IPS-NIHi11 (cell line): ENCODE measurements at regions not wholly inside any gene's neighbourhood (a gene's known extent, or its start where the extent isn't known, plus 50 kb on each side); places are given as distances from the start of the nearest gene placed in this dataset.

Experiments
- DNase-seq: peaks from one replicate; pipeline ENCODE4 v3.0.0; 2012; ENCODE audit warnings: mixed read lengths, low spot score

- no peak for DNase-seq
These were observed 174.5 kb upstream of the RUNX1 start for GRCh38 chr21:35223480-35224156.

- no peak for DNase-seq
These were observed 173.4 kb upstream of the RUNX1 start for GRCh38 chr21:35222541-35222941.

GRCh38 chr21:35222021-35222420 lies 172.9 kb upstream of the RUNX1 start:
- DNase-seq: no peak

GRCh38 chr21:35220301-35220700 lies 171.2 kb upstream of the RUNX1 start:
- no peak for DNase-seq

GRCh38 chr21:35219719-35220118 lies 170.6 kb upstream of the RUNX1 start:
- DNase-seq: no peak

- no peak for DNase-seq
These were observed 170.2 kb upstream of the RUNX1 start for GRCh38 chr21:35219291-35219690.

DNA sequence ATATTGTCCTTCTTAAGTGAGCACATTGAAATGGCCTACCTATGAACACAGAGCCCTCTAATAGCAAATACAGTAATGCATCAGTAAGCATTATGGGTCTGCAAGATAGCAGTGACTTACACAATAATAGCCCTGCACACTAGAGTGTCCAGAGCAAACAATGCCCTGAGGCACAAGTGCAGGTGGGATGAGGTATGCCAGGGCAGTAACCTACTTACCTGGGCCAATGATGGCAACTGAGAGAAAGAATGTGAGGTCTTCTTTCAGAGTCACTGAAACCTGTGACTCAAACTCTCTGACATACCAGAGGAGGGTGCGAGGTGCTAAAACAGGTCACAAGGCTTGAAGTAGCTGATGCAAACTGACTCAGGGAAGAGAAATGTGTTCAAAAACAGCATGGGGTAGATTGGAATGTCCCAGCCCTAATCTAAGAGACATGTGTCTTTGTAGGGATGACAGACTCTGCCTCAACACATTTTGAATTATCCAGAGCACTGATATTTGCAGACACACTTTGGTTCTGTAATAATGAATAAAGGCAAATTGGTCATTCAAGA lies 168.5 kb upstream of the RUNX1 start:
- no peak for DNase-seq

- no peak for DNase-seq
These were observed 167.9 kb upstream of the RUNX1 start for GRCh38 chr21:35216996-35217395.

DNA sequence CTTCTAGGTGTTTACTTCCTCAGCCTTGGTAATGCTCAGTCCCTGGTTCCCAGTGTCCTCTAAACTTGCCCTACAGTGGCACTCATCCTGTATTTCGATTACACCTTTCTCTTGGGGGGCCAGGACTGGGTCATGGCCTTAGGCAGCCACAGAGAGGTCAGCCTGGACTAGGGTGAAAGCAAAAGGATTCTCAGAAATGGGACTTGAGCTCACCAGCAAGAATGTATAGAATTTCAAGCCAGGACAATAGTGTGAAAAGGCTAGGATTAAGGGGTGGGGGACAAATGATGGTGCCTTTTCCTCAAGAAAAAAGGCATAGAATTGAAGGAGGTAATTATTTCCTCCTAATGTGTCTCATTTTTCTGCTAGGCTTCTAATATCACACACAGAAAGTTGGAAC lies 166.8 kb upstream of the RUNX1 start:
- DNase-seq: no peak

DNA sequence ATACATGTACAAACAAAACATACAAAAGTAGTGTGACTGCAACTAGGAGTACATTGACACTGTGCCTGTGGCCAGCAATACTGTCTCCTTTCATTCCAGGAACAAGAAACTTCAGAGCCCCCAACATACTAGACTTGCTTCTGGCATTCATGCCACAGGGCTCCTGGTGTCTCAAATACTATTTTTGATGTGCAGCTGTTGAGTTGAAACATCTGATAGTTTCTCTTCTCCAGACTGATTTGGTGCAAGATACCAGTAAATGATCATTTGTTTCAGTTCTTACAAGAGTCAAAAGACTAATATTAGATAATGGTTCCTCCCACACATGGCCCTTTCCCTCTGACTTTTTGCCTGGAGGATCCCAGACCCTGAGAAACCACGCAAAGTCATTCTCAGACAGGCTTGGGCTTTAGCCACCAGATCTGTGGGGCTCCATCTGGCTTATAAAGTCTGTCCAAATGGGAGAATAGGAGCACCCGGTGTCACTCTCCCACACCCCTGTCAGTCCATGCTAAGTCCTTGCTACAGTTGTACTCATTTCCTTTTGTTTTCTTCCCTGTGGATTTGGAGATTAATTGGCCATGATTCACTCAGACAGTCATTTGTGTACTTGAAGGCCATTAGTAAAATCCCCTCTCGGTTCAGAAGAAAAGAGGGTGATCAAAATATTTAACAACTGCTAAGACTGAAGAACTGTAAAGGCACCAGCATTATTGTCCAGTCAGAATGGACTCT lies 163.5 kb upstream of the RUNX1 start:
- DNase-seq: no peak

DNA sequence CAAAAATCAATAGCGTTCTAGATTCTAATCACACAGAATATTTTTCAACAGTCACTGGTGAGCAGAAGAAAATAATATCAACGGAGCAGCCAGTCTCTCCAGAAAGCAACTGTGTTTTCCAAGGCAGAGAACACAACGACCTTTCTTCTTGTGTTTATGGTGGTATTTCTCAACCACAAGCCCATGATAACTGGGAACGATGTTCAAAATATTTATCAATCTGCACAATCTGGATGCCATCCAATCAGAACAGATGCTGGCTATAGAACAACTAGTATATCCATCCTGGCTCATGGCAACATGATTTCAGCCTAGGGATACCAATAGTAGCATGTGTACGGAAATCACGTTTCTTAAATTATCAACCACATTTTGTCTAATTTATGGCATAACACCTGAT lies 162.7 kb upstream of the RUNX1 start:
- DNase-seq: no peak

GRCh38 chr21:35210093-35210492 lies 161.0 kb upstream of the RUNX1 start:
- DNase-seq: no peak

DNA sequence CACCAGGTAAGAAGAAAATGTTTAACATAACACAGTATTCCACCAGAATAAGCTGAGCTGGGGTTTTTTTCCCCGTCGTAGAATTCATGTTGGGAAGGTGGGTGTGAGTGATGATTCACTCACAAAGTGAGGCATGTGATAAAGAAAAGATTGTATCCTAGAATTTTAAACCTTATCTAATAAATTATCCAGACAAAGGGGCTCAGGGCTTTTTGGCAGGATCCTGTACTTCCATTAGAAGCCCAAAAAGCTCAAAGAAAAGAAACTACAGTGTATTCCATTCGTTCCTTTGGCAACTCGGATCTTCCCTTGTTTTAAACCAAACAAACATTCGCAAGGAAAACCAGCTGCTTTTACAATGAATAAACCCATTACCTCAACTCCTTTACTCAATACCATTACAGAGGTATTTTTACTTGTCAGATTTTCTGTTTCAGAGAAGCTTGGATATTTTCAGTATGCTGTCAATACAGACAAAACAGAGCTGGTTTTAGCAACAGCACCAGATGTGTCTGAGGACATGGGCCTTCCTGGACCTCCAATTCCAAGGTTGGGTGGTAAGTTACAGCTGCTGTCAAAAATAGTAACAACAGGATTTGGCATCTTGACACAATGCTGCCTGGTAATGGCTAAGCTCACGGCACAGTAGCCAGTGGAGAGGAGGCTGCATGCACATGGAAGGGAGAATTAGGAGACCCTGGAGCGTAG lies 159.9 kb upstream of the RUNX1 start:
- no peak for DNase-seq

DNA sequence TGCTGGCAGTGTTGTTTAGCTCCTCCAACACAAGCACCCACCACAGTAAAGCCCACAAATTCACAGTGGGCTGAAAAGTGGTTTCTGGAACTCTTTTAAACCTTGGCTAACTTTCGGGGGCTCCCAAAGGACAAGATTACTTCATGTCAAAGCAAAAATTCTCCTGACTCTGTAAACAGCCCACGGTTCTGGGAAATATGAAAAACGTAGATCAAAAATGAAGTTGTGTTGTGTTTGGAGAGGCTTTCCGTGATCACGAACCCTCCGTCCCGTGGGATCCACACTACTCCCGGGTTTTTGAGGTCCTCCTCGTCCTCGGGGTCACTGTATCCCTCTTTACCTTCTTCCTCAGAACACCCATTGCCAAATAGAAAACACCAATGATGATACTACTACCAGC lies 159.0 kb upstream of the RUNX1 start:
- DNase-seq: no peak

DNA sequence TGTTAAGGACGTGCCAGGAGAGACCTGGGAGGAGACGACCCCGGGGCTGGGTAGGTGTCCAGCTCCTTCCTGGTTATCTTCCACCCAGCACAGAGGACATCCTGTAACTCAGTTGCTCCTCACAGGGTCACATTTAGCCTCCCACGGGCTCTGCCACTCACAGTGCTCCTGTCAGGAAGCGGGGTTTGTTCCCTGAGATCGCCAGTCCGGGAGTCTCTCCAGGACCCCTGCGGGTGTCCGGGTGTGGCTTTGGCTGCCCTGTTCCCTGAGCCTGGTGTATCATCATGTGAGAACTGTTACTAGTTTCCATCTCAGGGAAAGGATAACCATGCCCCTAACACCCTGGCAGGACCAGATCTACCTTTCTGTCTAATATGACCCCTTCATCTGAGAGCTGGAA lies 158.2 kb upstream of the RUNX1 start:
- DNase-seq: no peak

DNA sequence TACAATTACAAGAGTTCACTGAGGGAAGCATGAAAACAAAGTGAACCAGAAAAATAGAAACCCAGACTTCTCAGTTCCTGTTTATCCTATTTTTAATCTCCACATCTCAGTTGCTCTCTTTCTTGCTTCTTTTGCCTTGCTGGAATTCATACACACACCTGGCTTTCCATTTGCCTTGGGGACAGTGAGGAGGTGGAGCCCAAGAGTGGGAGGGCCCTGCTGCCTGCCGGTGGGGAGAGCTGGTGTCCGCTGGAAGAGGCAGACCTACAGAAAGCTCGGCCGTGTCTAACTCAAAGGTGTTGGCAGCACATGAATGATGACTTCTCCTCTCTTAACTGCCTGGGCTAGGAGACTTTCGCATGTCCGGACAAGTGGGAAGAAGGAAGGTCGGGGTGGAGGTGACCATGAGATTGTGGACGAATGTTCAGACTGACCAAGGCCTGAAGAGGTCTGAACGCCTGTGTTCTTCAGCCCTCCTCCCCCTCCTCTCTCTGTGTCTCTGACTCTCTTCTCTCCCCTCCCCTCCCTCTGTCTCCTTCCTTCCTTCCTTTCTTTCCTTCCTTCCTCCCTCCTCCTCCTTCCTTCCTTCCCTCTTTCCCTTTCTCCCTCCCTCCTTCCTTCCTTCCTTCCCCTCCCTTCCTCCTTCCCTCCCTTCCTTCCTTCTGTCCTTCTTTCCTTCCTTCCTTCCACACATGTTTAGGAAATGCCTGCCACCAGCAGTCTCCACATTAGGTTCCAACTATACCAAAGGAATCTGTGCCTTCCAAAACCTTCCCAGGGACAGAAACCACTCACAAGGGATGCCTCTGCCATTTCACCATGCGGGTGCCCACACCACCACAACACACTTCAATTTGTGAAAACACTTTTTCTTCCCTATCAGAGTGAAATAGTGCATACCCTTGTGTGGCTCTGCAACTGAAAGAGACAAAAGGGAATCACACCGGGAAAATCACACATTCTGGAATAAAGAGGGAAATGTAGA lies 157.3 kb upstream of the RUNX1 start:
- peak; percentile 24 for DNase-seq

DNA sequence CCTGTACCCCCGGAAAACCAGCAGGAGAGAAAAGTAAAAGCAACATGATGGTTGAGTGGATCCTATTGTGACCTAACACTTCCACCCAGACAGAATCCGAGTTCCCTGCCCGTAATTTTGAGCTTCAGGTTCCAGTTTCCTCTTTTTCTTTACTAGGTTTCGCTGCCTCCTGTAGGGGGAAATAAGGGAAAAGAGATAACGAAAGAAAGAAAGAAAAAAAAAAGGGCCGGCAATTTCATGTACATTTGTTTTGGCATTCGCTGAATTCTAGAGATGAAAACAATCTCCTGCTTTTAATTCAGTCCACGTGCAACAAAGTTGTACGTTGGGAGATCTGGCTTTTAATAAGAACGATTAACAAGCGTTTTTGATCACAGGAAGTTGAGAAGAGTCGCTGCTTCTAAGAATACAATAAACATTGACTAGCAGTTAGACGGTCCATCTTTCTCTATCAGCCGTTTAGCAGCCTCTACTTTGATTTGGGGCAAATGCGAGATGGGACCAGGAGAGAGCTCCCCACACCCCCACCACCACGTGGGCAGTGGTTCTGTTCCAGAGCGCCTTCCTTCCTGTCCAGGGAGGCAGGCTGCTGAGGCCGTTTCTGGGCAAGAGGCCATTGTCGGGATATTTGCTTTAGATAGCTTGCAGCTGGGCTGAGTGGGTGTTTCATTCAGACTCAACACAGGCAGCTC lies 155.9 kb upstream of the RUNX1 start:
- DNase-seq: no peak

GRCh38 chr21:35204125-35204524 lies 155.0 kb upstream of the RUNX1 start:
- no peak for DNase-seq

DNA sequence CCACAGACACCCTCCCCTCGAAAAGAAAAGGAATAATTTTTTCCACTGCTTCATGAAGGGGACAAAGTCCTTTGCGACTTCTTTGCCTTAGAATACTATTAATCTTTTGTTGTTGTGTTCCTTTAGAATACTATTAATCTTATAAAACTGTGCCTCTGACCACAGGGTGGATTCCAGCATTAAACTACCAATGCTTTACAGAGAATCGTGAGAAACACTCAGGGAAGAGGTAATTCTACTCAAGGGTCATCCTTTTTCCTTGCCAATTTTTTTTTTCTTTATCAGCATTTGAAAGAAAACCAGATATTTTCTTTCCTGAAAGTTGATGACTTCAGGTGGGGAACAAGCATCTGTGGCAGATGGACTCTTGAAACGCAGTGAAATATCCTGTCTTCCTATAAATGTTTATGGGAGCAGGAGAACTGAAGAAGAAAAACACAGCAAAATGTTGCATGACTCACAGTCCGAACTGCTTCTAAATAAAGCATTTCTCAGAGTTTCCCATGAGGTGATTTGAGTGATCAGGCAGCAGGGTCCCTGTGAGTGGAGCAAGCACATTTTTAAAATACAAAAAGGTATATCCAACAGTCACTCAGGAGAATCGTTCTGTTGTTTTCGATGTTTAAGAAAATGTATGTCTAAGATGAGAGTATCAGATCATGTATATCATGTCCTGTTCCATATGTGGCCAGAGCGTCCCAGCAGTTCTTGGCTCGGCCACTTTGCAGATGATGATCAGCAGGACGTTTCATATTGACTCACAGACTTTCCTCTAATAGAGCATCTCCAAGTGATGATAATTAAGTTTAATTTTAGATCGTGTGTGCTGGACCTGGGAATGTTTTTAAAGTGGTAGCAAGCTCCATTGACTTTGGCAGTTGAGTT lies 154.2 kb upstream of the RUNX1 start:
- DNase-seq: no peak

- no peak for DNase-seq
These were observed 153.3 kb upstream of the RUNX1 start for GRCh38 chr21:35202431-35202830.
